Neural cell (in vitro differentiated cells): ENCODE measurements at regions not wholly inside any gene's neighbourhood (a gene's known extent, or its start where the extent isn't known, plus 50 kb on each side); places are given as distances from the start of the nearest gene placed in this dataset.

ENCODE experiments used
- H2AFZ ChIP-seq: fragments of 200-600, 300-800 bp; sonication (generic), shearing (Covaris generic); 2 replicates; pipeline ENCODE4 v1.6.0; 2014; ENCODE audit warnings: low read depth, mild to moderate bottlenecking, antibody characterized with exemption, low read length, moderate library complexity
- H3F3A ChIP-seq: fragments of 200-600 bp; shearing (Covaris generic); 2 replicates; pipeline ENCODE4 v1.6.1; 2016; ENCODE audit warnings: mild to moderate bottlenecking, moderate library complexity, mixed read lengths, antibody characterized with exemption, low read length; ENCODE audit not compliant: insufficient read depth, poor library complexity, severe bottlenecking
- H3K27ac ChIP-seq: fragments of 200-600, 300-800 bp; sonication (generic), shearing (Covaris generic); 2 replicates; pipeline ENCODE4 v1.5.1; 2014; ENCODE audit warnings: mild to moderate bottlenecking, low read length, moderate library complexity
- H3K27me3 ChIP-seq: fragments of 300-800, 200-600 bp; sonication (generic), shearing (Covaris generic); 2 replicates; pipeline ENCODE4 v1.6.0; 2014; ENCODE audit warnings: mild to moderate bottlenecking, low read depth, low read length, moderate library complexity; ENCODE audit not compliant: insufficient read depth
- H3K36me3 ChIP-seq: fragments of 300-800, 200-600 bp; sonication (generic), shearing (Covaris generic); 2 replicates; pipeline ENCODE4 v1.5.1; 2014; ENCODE audit warnings: mild to moderate bottlenecking, antibody characterized with exemption, low read length, moderate library complexity; ENCODE audit not compliant: insufficient read depth
- H3K4me2 ChIP-seq: fragments of 300-800, 200-600 bp; sonication (generic), shearing (Covaris generic); 2 replicates; pipeline ENCODE4 v1.6.0; 2014; ENCODE audit warnings: mild to moderate bottlenecking, low read length
- H3K4me3 ChIP-seq: fragments of 300-800, 200-600 bp; sonication (generic), shearing (Covaris generic); 2 replicates; pipeline ENCODE4 v1.5.1; 2014; ENCODE audit warnings: mild to moderate bottlenecking, low read length, moderate library complexity
- H3K79me2 ChIP-seq: fragments of 200-600 bp; shearing (Covaris generic); replicated peaks from 2 replicates; pipeline ENCODE4 v1.6.0; 2014; ENCODE audit warnings: mild to moderate bottlenecking, low read length, moderate library complexity; ENCODE audit not compliant: insufficient read depth
- H3K9ac ChIP-seq: fragments of 300-800, 200-600 bp; sonication (generic), shearing (Covaris generic); 2 replicates; pipeline ENCODE4 v1.6.1; 2016; ENCODE audit warnings: mild to moderate bottlenecking, low read length, mixed read lengths
- H3K9me2 ChIP-seq: fragments of 200-600 bp; shearing (Covaris generic); 2 replicates; pipeline ENCODE4 v1.6.1; 2016; ENCODE audit warnings: mild to moderate bottlenecking, low read length, mixed read lengths; ENCODE audit not compliant: insufficient read depth
- H3K9me3 ChIP-seq: fragments of 200-600, 300-800 bp; sonication (generic), shearing (Covaris generic); 2 replicates; pipeline ENCODE4 v1.6.1; 2016; ENCODE audit warnings: mild to moderate bottlenecking, mixed run types, low read length, moderate library complexity, mixed read lengths
- H4K20me1 ChIP-seq: fragments of 200-600 bp; shearing (Covaris generic); 2 replicates; pipeline ENCODE4 v1.6.1; 2016; ENCODE audit warnings: mild to moderate bottlenecking, mixed run types; ENCODE audit not compliant: insufficient read depth
- EP300 ChIP-seq: fragments of 450-650 bp; conservative IDR thresholded peaks from 2 replicates; pipeline ENCODE4 v1.6.1; 2014; ENCODE audit warnings: antibody characterized with exemption, mild to moderate bottlenecking, moderate library complexity; ENCODE audit not compliant: poor library complexity, severe bottlenecking
- EZH2 ChIP-seq: fragments of 200-600, 300-800 bp; shearing (Covaris generic), sonication (generic); IDR thresholded peaks from 2 replicates; pipeline ENCODE4 v1.6.1; 2014; ENCODE audit warnings: antibody characterized with exemption, low read length, borderline replicate concordance, mild to moderate bottlenecking; ENCODE audit not compliant: insufficient read depth, poor library complexity, severe bottlenecking
- MXI1 ChIP-seq: fragments of 450-650 bp; conservative IDR thresholded peaks from 2 replicates; pipeline ENCODE4 v1.6.1; 2014; ENCODE audit warnings: antibody characterized with exemption, mild to moderate bottlenecking; ENCODE audit not compliant: poor library complexity, severe bottlenecking
- POLR2AphosphoS5 ChIP-seq: IDR thresholded peaks from 2 replicates; pipeline ENCODE4 v1.6.1; 2012
- RAD21 ChIP-seq: fragments of 450-650 bp; conservative IDR thresholded peaks from 2 replicates; pipeline ENCODE4 v1.6.1; 2014; ENCODE audit warnings: antibody characterized with exemption, mild to moderate bottlenecking, moderate library complexity
- SMC3 ChIP-seq: fragments of 450-650 bp; conservative IDR thresholded peaks from 2 replicates; pipeline ENCODE4 v1.6.1; 2014; ENCODE audit warnings: antibody characterized with exemption, mild to moderate bottlenecking, moderate library complexity; ENCODE audit not compliant: poor library complexity
- TAF1 ChIP-seq: IDR thresholded peaks from 2 replicates; pipeline ENCODE4 v1.6.1; 2012; ENCODE audit warnings: low read depth
- TF ChIP-seq, protein P1 (sequence below): IDR thresholded peaks from 2 replicates; pipeline ENCODE4 v1.6.1; 2012; ENCODE audit warnings: borderline replicate concordance
- TF ChIP-seq, protein P2 (sequence below): fragments of 450-650 bp; IDR thresholded peaks from 2 replicates; pipeline ENCODE4 v1.5.1; 2014; ENCODE audit warnings: antibody characterized with exemption, mild to moderate bottlenecking, moderate library complexity; ENCODE audit not compliant: poor library complexity, severe bottlenecking

DNA sequence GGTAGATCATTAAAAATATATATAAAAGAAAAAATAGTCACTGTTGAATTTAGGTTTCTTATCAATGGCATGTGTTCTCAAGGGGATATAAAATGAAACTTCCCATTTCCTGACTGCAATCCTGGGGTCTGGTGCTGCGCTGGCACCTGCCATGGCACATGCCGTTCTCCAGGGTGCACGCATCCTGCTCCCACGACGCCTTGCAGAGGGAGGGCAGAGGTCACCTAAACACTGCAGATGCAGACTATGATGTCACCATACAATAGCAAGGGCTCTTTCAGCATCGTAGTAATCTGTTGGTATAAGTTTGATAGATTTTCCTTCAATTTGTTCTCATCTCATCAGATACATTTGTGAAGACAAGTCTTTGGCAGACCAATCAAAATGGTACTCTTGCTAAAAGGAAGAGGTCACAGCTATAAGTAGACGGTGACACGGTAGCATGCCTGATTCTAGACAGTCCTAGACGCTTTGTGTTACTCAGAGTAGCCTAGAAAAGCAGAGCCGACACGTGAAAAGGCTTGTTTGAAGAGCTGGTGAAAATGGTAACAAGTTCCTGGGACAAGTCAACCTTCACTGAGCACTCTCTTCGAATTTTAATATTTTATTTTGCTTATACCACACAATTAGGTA, 761.4 kb downstream of the DCDC2C start:
- no peaks in the 10 kb centered on the region for H3K27me3 ChIP-seq

DNA sequence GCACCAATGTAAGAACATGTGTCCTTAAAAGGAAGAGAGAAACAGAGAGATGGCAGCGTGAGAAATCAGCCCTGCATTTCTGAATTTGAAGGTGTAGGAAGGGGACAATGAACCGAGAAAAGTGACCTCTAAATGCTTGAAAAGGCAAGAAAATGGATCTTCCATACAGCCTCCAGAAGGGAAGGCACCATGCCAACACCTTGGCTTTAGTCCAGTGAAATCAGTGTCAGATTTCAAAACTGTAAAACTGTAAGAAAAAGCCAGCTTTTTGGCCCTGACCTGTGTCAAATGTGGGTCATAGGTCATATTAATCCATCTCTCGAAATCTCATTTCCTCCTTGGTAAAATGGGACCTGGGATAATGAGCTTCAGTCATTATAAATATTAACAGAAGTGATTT, 762.3 kb downstream of the DCDC2C start:
- no peak overlapping the region for H3K4me3 ChIP-seq
- no peak overlapping the region for H3K4me2 ChIP-seq
- H3F3A ChIP-seq, result no peaks in the 10 kb centered on the region
- no peak overlapping the region for H3K27ac ChIP-seq
- no peak overlapping the region for H3K9ac ChIP-seq
- H3K9me3 ChIP-seq, result no peaks in the 10 kb centered on the region
- no peaks in the 10 kb centered on the region for H3K9me2 ChIP-seq
- H4K20me1 ChIP-seq, result no peaks in the 10 kb centered on the region
- H2AFZ ChIP-seq, result no peak overlapping the region
- no peaks in the 10 kb centered on the region for H3K79me2 ChIP-seq
- H3K27me3 ChIP-seq, result no peaks in the 10 kb centered on the region
- no peaks in the 10 kb centered on the region for H3K36me3 ChIP-seq
- TF ChIP-seq RAD21 (no peak), POLR2AphosphoS5 (no peak), SMC3 (no peak), EP300 (no peak), TAF1 (no peak), EZH2 (no peak), MXI1 (no peak)
- TF ChIP-seq, protein P1, sequence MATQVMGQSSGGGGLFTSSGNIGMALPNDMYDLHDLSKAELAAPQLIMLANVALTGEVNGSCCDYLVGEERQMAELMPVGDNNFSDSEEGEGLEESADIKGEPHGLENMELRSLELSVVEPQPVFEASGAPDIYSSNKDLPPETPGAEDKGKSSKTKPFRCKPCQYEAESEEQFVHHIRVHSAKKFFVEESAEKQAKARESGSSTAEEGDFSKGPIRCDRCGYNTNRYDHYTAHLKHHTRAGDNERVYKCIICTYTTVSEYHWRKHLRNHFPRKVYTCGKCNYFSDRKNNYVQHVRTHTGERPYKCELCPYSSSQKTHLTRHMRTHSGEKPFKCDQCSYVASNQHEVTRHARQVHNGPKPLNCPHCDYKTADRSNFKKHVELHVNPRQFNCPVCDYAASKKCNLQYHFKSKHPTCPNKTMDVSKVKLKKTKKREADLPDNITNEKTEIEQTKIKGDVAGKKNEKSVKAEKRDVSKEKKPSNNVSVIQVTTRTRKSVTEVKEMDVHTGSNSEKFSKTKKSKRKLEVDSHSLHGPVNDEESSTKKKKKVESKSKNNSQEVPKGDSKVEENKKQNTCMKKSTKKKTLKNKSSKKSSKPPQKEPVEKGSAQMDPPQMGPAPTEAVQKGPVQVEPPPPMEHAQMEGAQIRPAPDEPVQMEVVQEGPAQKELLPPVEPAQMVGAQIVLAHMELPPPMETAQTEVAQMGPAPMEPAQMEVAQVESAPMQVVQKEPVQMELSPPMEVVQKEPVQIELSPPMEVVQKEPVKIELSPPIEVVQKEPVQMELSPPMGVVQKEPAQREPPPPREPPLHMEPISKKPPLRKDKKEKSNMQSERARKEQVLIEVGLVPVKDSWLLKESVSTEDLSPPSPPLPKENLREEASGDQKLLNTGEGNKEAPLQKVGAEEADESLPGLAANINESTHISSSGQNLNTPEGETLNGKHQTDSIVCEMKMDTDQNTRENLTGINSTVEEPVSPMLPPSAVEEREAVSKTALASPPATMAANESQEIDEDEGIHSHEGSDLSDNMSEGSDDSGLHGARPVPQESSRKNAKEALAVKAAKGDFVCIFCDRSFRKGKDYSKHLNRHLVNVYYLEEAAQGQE, result no peak
- TF ChIP-seq, protein P2, sequence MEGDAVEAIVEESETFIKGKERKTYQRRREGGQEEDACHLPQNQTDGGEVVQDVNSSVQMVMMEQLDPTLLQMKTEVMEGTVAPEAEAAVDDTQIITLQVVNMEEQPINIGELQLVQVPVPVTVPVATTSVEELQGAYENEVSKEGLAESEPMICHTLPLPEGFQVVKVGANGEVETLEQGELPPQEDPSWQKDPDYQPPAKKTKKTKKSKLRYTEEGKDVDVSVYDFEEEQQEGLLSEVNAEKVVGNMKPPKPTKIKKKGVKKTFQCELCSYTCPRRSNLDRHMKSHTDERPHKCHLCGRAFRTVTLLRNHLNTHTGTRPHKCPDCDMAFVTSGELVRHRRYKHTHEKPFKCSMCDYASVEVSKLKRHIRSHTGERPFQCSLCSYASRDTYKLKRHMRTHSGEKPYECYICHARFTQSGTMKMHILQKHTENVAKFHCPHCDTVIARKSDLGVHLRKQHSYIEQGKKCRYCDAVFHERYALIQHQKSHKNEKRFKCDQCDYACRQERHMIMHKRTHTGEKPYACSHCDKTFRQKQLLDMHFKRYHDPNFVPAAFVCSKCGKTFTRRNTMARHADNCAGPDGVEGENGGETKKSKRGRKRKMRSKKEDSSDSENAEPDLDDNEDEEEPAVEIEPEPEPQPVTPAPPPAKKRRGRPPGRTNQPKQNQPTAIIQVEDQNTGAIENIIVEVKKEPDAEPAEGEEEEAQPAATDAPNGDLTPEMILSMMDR, result no peak

More for the DNA sequence above, 761.4 kb downstream of the DCDC2C start:
- Histone ChIP-seq H3K4me2 (no peak overlapping the region), H3K9me3 (no peaks in the 10 kb centered on the region), H3K27ac (no peak overlapping the region), H2AFZ (no peak overlapping the region), H3K36me3 (no peaks in the 10 kb centered on the region), H4K20me1 (no peaks in the 10 kb centered on the region), H3K79me2 (no peaks in the 10 kb centered on the region), H3F3A (no peaks in the 10 kb centered on the region), H3K4me3 (no peak overlapping the region), H3K9ac (no peak overlapping the region), H3K9me2 (no peaks in the 10 kb centered on the region)
- TF ChIP-seq POLR2AphosphoS5, result no peak
- no peak for TF ChIP-seq MXI1
- no peak for TF ChIP-seq EP300
- no peak for TF ChIP-seq EZH2
- TF ChIP-seq SMC3, result no peak
- TF ChIP-seq, protein P2, result no peak
